Suprapubic skin (tissue), 4 donors: ENCODE measurements at regions not wholly inside any gene's neighbourhood (a gene's known extent, or its start where the extent isn't known, plus 50 kb on each side); places are given as distances from the start of the nearest gene placed in this dataset.

Experiments
- DNase-seq, 2 donors: peaks; one replicate each; pipeline ENCODE4 v3.0.0-alpha.2; 2019; ENCODE audit warnings: low spot score in 2 of 2
- H3K27ac ChIP-seq: fragments of 200-600 bp; sonication (generic); one replicate; pipeline ENCODE4 v1.5.1; 2019
- H3K27me3 ChIP-seq: fragments of 200-600 bp; sonication (generic); one replicate; pipeline ENCODE4 v1.5.1; 2019
- H3K36me3 ChIP-seq: fragments of 200-600 bp; sonication (generic); one replicate; pipeline ENCODE4 v1.5.1; 2019
- H3K4me1 ChIP-seq: fragments of 200-600 bp; sonication (generic); one replicate; pipeline ENCODE4 v1.5.1; 2019
- H3K4me3 ChIP-seq: fragments of 200-600 bp; sonication (generic); one replicate; pipeline ENCODE4 v1.5.1; 2019; ENCODE audit warnings: mild to moderate bottlenecking
- H3K9me3 ChIP-seq: fragments of 200-600 bp; sonication (generic); one replicate; pipeline ENCODE4 v1.5.1; 2019
- EP300 ChIP-seq: sonication (generic); formaldehyde crosslinking; IDR thresholded peaks from one replicate; pipeline ENCODE4 v1.6.1; 2017; ENCODE audit warnings: antibody characterized with exemption
- POLR2A ChIP-seq, 2 donors: fragments of 450-650 bp; IDR thresholded peaks; one replicate each; pipeline ENCODE4 v1.6.1; 2017; ENCODE audit warnings: antibody characterized with exemption in 2 of 2, mild to moderate bottlenecking in 2 of 2, moderate library complexity in 2 of 2
- POLR2AphosphoS5 ChIP-seq, 3 donors: sonication (generic); formaldehyde crosslinking; IDR thresholded peaks; one replicate each; pipeline ENCODE4 v1.6.1; 2017; ENCODE audit warnings: antibody characterized with exemption in 3 of 3
- WGBS: methylation state at CpG from one replicate; pipeline ENCODE4 v1.1.5; 2018; 5-methylcytosine and 5-hydroxymethylcytosine counted together
- TF ChIP-seq, protein P1 (sequence below), 2 donors: fragments of 200-600 bp in 1 of 2; fragments of 450-650 bp in 1 of 2; sonication (generic) in 1 of 2; IDR thresholded peaks; one replicate each; pipeline ENCODE4 v1.5.1; 2016 to 2019; ENCODE audit warnings: antibody characterized with exemption in 2 of 2, mild to moderate bottlenecking in 1 of 2, moderate library complexity in 1 of 2

DNA sequence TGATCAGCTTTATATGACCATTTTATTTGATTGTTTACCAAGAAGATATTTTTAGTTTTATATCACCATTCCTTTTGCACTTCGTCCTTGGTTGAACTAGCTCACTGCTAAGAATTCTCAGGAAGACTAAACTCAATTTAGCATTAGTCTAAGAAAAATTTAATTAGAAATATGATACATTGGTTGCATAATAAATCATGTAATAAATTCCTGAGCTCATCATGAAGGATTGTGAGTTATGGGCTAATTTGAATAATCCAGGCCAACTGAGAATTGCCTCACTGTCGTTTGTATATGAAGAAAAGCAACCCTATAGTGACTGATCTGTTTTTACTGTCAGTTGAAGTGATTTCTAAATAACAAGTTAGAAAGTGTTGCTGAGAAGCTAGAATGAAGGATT is 725.5 kb downstream of the DNAJB9 start:
- Histone ChIP-seq H3K4me3 (no peak overlapping the region), H3K36me3 (no peaks in the 10 kb centered on the region), H3K9me3 (peaks cover 5% of the 10 kb centered on the region), H3K4me1 (no peaks in the 10 kb centered on the region), H3K27me3 (no peaks in the 10 kb centered on the region), H3K27ac (no peak overlapping the region)
- TF ChIP-seq EP300 = no peak
- WGBS = 31% methylated on average over 2 of the region's 2 CpGs
- DNase-seq = no peak

DNA sequence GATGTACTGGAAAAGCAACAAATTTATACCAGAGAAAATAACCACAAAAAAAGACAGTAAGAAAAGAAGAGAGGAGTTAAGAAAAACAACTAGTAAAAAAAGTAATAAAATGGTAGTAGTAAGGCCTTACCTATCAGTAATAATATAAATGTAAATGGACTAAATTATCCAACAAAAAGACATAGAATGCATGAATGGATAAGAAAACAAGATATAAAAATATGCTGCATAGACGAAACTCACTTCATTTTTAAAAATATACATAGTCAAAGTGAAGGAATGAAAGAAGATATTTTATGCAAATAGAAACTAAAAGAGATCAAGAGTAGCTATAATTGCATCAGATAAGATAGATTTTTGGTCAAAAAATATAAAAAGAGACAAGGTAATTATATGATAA is 739.1 kb downstream of the DNAJB9 start:
- TF ChIP-seq EP300 (no peak), POLR2A (IDR thresholded peaks at IDR 0.05) (no peak), POLR2AphosphoS5 (IDR thresholded peaks at IDR 0.05) (no peak)
- TF ChIP-seq, protein P1, sequence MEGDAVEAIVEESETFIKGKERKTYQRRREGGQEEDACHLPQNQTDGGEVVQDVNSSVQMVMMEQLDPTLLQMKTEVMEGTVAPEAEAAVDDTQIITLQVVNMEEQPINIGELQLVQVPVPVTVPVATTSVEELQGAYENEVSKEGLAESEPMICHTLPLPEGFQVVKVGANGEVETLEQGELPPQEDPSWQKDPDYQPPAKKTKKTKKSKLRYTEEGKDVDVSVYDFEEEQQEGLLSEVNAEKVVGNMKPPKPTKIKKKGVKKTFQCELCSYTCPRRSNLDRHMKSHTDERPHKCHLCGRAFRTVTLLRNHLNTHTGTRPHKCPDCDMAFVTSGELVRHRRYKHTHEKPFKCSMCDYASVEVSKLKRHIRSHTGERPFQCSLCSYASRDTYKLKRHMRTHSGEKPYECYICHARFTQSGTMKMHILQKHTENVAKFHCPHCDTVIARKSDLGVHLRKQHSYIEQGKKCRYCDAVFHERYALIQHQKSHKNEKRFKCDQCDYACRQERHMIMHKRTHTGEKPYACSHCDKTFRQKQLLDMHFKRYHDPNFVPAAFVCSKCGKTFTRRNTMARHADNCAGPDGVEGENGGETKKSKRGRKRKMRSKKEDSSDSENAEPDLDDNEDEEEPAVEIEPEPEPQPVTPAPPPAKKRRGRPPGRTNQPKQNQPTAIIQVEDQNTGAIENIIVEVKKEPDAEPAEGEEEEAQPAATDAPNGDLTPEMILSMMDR (IDR thresholded peaks at IDR 0.05) = no peak
- Histone ChIP-seq H3K27me3 (no peaks in the 10 kb centered on the region), H3K36me3 (no peaks in the 10 kb centered on the region), H3K9me3 (peaks cover 5% of the 10 kb centered on the region), H3K27ac (no peak overlapping the region), H3K4me1 (no peaks in the 10 kb centered on the region), H3K4me3 (no peak overlapping the region)
- WGBS = 88% methylated on average over 1 of the region's 1 CpG
- DNase-seq = no peak

DNA sequence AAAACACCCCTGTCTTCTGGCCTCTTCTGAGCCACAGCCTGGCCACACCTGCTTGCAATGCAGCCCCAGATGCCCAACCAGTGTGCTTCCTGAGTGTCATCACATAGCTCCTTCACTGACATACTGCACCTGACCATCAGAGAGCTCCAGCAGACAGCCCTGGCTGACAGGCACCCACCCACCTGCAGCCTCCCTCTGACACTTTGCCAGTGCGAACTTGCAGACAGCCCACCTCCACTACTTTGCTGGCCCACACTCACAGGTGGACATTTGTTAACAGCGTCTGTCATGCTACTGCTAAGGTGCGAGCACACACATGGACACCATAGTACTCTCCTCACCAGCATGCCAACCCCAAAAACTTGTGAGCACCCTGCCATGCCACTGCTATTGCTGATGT is 740.1 kb downstream of the DNAJB9 start:
- no peak for DNase-seq
- H3K27me3 ChIP-seq = no peaks in the 10 kb centered on the region
- no peak overlapping the region for H3K4me3 ChIP-seq
- no peak for TF ChIP-seq POLR2AphosphoS5 (IDR thresholded peaks at IDR 0.05)
- no peak for TF ChIP-seq POLR2A (IDR thresholded peaks at IDR 0.05)
- no peaks in the 10 kb centered on the region for H3K4me1 ChIP-seq
- H3K27ac ChIP-seq = no peak overlapping the region
- peaks cover 5% of the 10 kb centered on the region for H3K9me3 ChIP-seq
- no peaks in the 10 kb centered on the region for H3K36me3 ChIP-seq
- WGBS = 100% methylated on average over 1 of the region's 3 CpGs

DNA sequence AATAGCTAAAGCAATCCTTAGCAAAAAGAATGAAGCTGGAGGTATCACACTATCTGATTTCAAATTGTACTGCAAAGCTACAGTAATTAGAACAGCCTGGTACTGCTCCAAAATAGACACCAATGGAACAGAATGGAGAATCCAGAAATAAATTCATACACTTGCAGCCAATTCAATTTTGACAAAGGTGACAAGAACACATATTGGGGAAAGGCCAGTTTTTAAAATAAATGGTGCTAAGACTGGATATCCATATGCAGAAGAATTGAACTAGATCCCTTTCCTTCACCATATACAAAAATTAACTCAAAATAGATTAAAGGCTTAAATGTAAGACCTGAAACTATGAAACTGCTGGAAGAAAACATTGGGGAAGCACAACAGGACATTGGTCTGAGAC is 748.5 kb downstream of the DNAJB9 start:
- no peak overlapping the region for H3K27ac ChIP-seq
- no peak overlapping the region for H3K4me3 ChIP-seq
- DNase-seq = no peak
- H3K36me3 ChIP-seq = no peaks in the 10 kb centered on the region
- H3K9me3 ChIP-seq = no peaks in the 10 kb centered on the region
- TF ChIP-seq POLR2AphosphoS5 (IDR thresholded peaks at IDR 0.05) (no peak), EP300 (no peak)
- TF ChIP-seq, protein P1 (IDR thresholded peaks at IDR 0.05) = no peak
- H3K27me3 ChIP-seq = no peaks in the 10 kb centered on the region
- no peaks in the 10 kb centered on the region for H3K4me1 ChIP-seq

DNA sequence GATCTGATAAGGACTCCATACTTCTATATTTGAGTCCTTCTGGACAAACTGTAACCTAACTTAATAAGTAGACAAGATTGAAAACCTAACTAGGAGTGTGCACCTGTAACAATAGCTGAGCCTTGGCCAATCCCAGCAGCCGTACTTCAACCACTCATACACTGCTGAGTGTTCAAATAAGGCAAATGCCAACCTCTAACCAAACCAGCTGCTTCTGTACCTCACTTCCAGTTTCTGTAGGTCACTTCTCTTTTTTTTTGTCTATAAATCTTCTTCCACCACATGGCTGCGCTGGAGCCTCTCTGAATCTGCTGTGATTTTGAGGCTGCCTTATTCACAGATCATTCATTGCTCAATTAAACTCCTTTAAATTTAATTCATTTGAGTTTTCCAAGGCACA is 753.2 kb downstream of the DNAJB9 start:
- Histone ChIP-seq H3K27ac (no peak overlapping the region), H3K36me3 (no peaks in the 10 kb centered on the region), H3K4me3 (no peak overlapping the region), H3K9me3 (no peaks in the 10 kb centered on the region), H3K4me1 (no peaks in the 10 kb centered on the region), H3K27me3 (no peaks in the 10 kb centered on the region)
- TF ChIP-seq POLR2AphosphoS5 (IDR thresholded peaks at IDR 0.05) = no peak
- TF ChIP-seq EP300 = no peak
- TF ChIP-seq POLR2A (IDR thresholded peaks at IDR 0.05) = no peak
- TF ChIP-seq, protein P1 (IDR thresholded peaks at IDR 0.05) = no peak
- DNase-seq = no peak
- WGBS = 61% methylated on average over 2 of the region's 2 CpGs

DNA sequence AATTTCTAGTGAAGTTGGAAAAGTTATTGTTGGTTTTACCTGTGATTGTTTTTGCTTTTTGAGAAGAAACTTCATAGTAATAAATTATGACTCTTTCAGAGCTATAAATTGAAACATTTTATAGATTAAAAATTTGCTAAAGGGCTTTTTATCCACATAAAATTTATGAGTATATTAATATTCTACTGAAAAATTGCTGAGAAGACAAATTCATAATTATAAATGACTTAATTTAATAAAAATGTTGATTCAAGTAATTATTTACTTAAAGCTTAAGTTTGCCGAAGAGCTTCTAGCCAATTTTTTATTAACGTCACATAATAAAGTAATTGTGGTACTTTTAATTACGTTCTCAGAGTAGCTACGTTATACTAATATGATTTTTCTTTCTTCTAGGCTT is 761.7 kb downstream of the DNAJB9 start:
- no peaks in the 10 kb centered on the region for H3K27me3 ChIP-seq
- no peak overlapping the region for H3K27ac ChIP-seq
- H3K36me3 ChIP-seq = no peaks in the 10 kb centered on the region
- no peak for DNase-seq
- H3K4me1 ChIP-seq = no peaks in the 10 kb centered on the region
- WGBS = 65% methylated on average over 4 of the region's 4 CpGs
- TF ChIP-seq, protein P1 (IDR thresholded peaks at IDR 0.05) = no peak
- TF ChIP-seq EP300 = no peak
- no peak for TF ChIP-seq POLR2AphosphoS5 (IDR thresholded peaks at IDR 0.05)
- TF ChIP-seq POLR2A (IDR thresholded peaks at IDR 0.05) = no peak
- no peak overlapping the region for H3K4me3 ChIP-seq
- peaks cover 6% of the 10 kb centered on the region for H3K9me3 ChIP-seq
